DND-41 (cell line): ENCODE measurements at regions not wholly inside any gene's neighbourhood (a gene's known extent, or its start where the extent isn't known, plus 50 kb on each side); places are given as distances from the start of the nearest gene placed in this dataset.

ENCODE experiments used
- ATAC-seq: fragments of 200-7000 bp; cut with Tn5 transposase; 3 replicates; pipeline ENCODE4 v1.9.1; 2021; ENCODE audit warnings: low read depth; ENCODE audit not compliant: insufficient read depth
- DNase-seq: peaks from one replicate; pipeline ENCODE4 v3.0.0-alpha.2; 2020
- H2AFZ ChIP-seq: 2 replicates; pipeline ENCODE4 v1.6.0; 2012; ENCODE audit warnings: low read depth, low read length
- H3K27ac ChIP-seq: 2 replicates; pipeline ENCODE4 v1.5.1; 2012; ENCODE audit warnings: low read length, inconsistent platforms
- H3K27me3 ChIP-seq: fragments of 200-600 bp; sonication (generic); 2 replicates; pipeline ENCODE4 v1.6.0; 2012; ENCODE audit warnings: low read length, mild to moderate bottlenecking, inconsistent platforms; ENCODE audit not compliant: insufficient read depth, poor library complexity
- H3K36me3 ChIP-seq: 2 replicates; pipeline ENCODE4 v1.5.1; 2012; ENCODE audit warnings: low read length, inconsistent platforms; ENCODE audit not compliant: insufficient read depth
- H3K4me1 ChIP-seq: 2 replicates; pipeline ENCODE4 v1.5.1; 2012; ENCODE audit warnings: mild to moderate bottlenecking, low read length; ENCODE audit not compliant: insufficient read depth
- H3K4me2 ChIP-seq: 2 replicates; pipeline ENCODE4 v1.6.0; 2012; ENCODE audit warnings: mild to moderate bottlenecking, moderate library complexity, low read length, inconsistent platforms; ENCODE audit not compliant: insufficient read depth
- H3K4me3 ChIP-seq, 2 experiments: fragments of 200-600 bp in 1 of 2; shearing (Covaris generic) in 1 of 2; 2 replicates each; pipeline ENCODE4 v1.5.1; 2012 to 2016; ENCODE audit warnings: inconsistent platforms in 2 of 2, low read length in 2 of 2, mild to moderate bottlenecking in 2 of 2, low read depth in 1 of 2, moderate library complexity in 1 of 2
- H3K79me2 ChIP-seq: 2 replicates; pipeline ENCODE4 v1.6.0; 2012; ENCODE audit warnings: low read length, inconsistent platforms; ENCODE audit not compliant: insufficient read depth
- H3K9ac ChIP-seq: 2 replicates; pipeline ENCODE4 v1.6.0; 2012; ENCODE audit warnings: low read depth, mild to moderate bottlenecking, inconsistent platforms, low read length, moderate library complexity
- H3K9me3 ChIP-seq: 2 replicates; pipeline ENCODE4 v1.5.1; 2012; ENCODE audit warnings: low read length, moderate library complexity, mild to moderate bottlenecking, inconsistent platforms; ENCODE audit not compliant: insufficient read depth, severe bottlenecking
- H4K20me1 ChIP-seq: 2 replicates; pipeline ENCODE4 v1.6.0; 2012; ENCODE audit warnings: low read length; ENCODE audit not compliant: insufficient read depth
- EZH2 ChIP-seq: IDR thresholded peaks from 3 replicates; pipeline ENCODE4 v1.6.1; 2012; ENCODE audit warnings: borderline replicate concordance, low read depth, mild to moderate bottlenecking, moderate library complexity, low read length, inconsistent platforms; ENCODE audit not compliant: severe bottlenecking
- TF ChIP-seq, protein P1 (sequence below): IDR thresholded peaks from 2 replicates; pipeline ENCODE4 v1.5.1; 2012; ENCODE audit warnings: borderline replicate concordance, low read length, moderate library complexity, mild to moderate bottlenecking; ENCODE audit not compliant: poor library complexity, severe bottlenecking; ENCODE audit errors: extremely low read depth

DNA sequence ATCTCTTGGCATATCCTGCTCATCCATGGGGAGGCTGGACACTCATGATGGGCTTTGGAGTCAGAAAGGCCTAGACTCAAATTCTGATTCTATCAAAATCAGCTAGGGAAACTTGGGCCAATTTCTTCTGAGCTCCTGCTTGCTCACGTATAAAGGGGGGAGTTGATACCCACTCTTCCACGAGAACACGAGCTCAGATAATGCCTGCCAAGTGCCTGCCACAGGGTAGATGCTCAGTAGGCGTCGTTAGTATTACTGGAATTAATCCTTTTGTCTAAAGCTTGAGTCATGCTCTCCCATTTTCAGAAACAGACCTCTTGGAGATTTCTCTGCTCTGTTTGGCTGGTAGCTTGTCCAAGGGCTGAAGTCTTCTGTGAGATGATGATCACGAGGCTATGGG, 238.3 kb upstream of the MVB12B start:
- Histone ChIP-seq H3K9ac (no peak overlapping the region), H3K27me3 (no peaks in the 10 kb centered on the region), H3K4me1 (peaks cover 3% of the 10 kb centered on the region; the same call in 1 of the 2 replicates), H3K79me2 (no peaks in the 10 kb centered on the region), H3K4me3 (no peak overlapping the region), H4K20me1 (0 out of 2 replicates have a peak, but pooled peaks cover 3% of the 10 kb centered on the region), H3K4me2 (no peak overlapping the region), H3K36me3 (no peaks in the 10 kb centered on the region), H2AFZ (no peak overlapping the region), H3K27ac (no peak overlapping the region), H3K9me3 (no peaks in the 10 kb centered on the region)
- TF ChIP-seq, protein P1, sequence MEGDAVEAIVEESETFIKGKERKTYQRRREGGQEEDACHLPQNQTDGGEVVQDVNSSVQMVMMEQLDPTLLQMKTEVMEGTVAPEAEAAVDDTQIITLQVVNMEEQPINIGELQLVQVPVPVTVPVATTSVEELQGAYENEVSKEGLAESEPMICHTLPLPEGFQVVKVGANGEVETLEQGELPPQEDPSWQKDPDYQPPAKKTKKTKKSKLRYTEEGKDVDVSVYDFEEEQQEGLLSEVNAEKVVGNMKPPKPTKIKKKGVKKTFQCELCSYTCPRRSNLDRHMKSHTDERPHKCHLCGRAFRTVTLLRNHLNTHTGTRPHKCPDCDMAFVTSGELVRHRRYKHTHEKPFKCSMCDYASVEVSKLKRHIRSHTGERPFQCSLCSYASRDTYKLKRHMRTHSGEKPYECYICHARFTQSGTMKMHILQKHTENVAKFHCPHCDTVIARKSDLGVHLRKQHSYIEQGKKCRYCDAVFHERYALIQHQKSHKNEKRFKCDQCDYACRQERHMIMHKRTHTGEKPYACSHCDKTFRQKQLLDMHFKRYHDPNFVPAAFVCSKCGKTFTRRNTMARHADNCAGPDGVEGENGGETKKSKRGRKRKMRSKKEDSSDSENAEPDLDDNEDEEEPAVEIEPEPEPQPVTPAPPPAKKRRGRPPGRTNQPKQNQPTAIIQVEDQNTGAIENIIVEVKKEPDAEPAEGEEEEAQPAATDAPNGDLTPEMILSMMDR = no peak
- no peak for TF ChIP-seq EZH2
- DNase-seq (no peak), ATAC-seq (no peak)

DNA sequence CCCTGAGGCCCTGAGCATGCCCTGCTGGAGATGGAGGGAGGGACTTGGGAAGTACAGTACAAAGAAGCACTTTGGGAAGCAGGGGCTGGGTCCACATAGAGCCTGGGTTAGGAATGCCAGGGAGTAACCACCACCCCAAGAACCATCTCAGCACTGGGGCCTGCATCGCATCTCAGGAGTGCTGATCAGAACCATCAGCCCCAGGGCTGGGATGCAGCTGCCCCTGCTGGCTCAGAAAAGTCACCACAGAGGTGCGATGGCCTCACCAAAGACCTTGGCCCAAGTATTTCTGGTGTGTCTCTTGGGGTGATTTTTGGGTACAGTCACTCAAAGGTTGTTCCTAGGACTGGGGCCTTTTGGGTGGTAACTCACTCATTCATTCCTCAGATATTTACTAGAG, 236.8 kb upstream of the MVB12B start:
- no peaks in the 10 kb centered on the region for H3K79me2 ChIP-seq
- H4K20me1 ChIP-seq = 0 out of 2 replicates have a peak, but pooled peaks cover 3% of the 10 kb centered on the region
- no peaks in the 10 kb centered on the region for H3K27me3 ChIP-seq
- no peaks in the 10 kb centered on the region for H3K4me1 ChIP-seq
- no peak overlapping the region for H3K4me3 ChIP-seq
- no peak overlapping the region for H3K9ac ChIP-seq
- no peak overlapping the region for H2AFZ ChIP-seq
- H3K36me3 ChIP-seq = no peaks in the 10 kb centered on the region
- TF ChIP-seq EZH2 = no peak
- TF ChIP-seq, protein P1 = no peak
- no peak overlapping the region for H3K27ac ChIP-seq
- ATAC-seq = no peak
- no peaks in the 10 kb centered on the region for H3K9me3 ChIP-seq
- H3K4me2 ChIP-seq = no peak overlapping the region
- no peak for DNase-seq

DNA sequence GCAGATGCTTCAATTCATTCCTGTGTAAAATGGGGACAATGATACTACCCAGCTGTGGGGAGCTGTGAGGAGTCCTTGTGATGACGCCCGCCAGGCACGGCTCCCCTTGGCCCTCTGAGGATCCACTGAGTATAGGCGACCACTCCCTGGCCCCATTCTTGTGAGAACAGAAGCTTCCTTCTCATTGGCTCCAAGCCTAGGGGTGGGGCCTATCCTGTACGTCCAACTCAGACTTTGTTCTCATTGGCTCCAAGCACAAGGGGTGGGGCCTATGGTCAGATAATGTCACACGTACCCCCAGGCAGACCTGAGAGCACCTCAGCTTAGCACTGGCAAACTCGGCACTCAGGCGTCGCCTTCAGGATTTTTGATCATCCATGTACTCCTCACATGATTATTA, 232.9 kb upstream of the MVB12B start:
- TF ChIP-seq, protein P1 = no peak
- no peak for TF ChIP-seq EZH2
- 0 out of 2 replicates have a peak, but pooled peaks cover 3% of the 10 kb centered on the region for H4K20me1 ChIP-seq
- H3K4me3 ChIP-seq = no peak overlapping the region
- no peaks in the 10 kb centered on the region for H3K9me3 ChIP-seq
- H3K36me3 ChIP-seq = no peaks in the 10 kb centered on the region
- no peaks in the 10 kb centered on the region for H3K4me1 ChIP-seq
- ATAC-seq = no peak
- no peak for DNase-seq
- no peak overlapping the region for H3K27ac ChIP-seq
- H3K79me2 ChIP-seq = no peaks in the 10 kb centered on the region
- no peaks in the 10 kb centered on the region for H3K27me3 ChIP-seq
- H3K4me2 ChIP-seq = no peak overlapping the region
- H3K9ac ChIP-seq = no peak overlapping the region
- H2AFZ ChIP-seq = no peak overlapping the region
